GM23338 (cell line): ENCODE measurements at regions not wholly inside any gene's neighbourhood (a gene's known extent, or its start where the extent isn't known, plus 50 kb on each side); places are given as distances from the start of the nearest gene placed in this dataset.

Experiments
- ATAC-seq: fragments of 200-7000 bp; cut with Tn5 transposase; 3 replicates; pipeline ENCODE4 v1.9.1; 2020
- DNase-seq: peaks from one replicate; pipeline ENCODE4 v3.0.0-alpha.2; 2015; ENCODE audit warnings: low spot score
- H2AFZ ChIP-seq: fragments of 200-600 bp; sonication (generic); 2 replicates; pipeline ENCODE4 v1.8.0; 2016; ENCODE audit warnings: antibody characterized with exemption, mild to moderate bottlenecking, moderate library complexity
- H3F3A ChIP-seq: fragments of 200-600 bp; sonication (generic); replicated peaks from 2 replicates; pipeline ENCODE4 v1.8.0; 2017; ENCODE audit warnings: antibody characterized with exemption, mixed run types, low read depth
- H3K27ac ChIP-seq: fragments of 200-600 bp; sonication (generic); 2 replicates; pipeline ENCODE4 v1.6.1; 2016; ENCODE audit warnings: low read depth
- H3K27me3 ChIP-seq: fragments of 200-600 bp; sonication (generic); 2 replicates; pipeline ENCODE4 v1.8.0; 2016; ENCODE audit warnings: mild to moderate bottlenecking, mixed run types, moderate library complexity; ENCODE audit not compliant: insufficient read depth
- H3K36me3 ChIP-seq: fragments of 200-600 bp; sonication (generic); 2 replicates; pipeline ENCODE4 v1.8.0; 2016; ENCODE audit warnings: mild to moderate bottlenecking; ENCODE audit not compliant: insufficient read depth
- H3K4me1 ChIP-seq: fragments of 200-600 bp; sonication (generic); 2 replicates; pipeline ENCODE4 v1.8.0; 2016; ENCODE audit warnings: mild to moderate bottlenecking, moderate library complexity; ENCODE audit not compliant: insufficient read depth
- H3K4me2 ChIP-seq: fragments of 200-600 bp; sonication (generic); 2 replicates; pipeline ENCODE4 v1.7.1; 2017; ENCODE audit warnings: mixed run types
- H3K4me3 ChIP-seq: fragments of 200-600 bp; sonication (generic); 2 replicates; pipeline ENCODE4 v1.6.1; 2016; ENCODE audit warnings: mixed run types
- H3K79me2 ChIP-seq: fragments of 200-600 bp; sonication (generic); replicated peaks from 2 replicates; pipeline ENCODE4 v1.8.0; 2017; ENCODE audit warnings: mild to moderate bottlenecking; ENCODE audit not compliant: insufficient read depth
- H3K9me2 ChIP-seq: fragments of 200-600 bp; sonication (generic); 2 replicates; pipeline ENCODE4 v1.8.0; 2017; ENCODE audit not compliant: insufficient read depth
- H4K20me1 ChIP-seq: fragments of 200-600 bp; sonication (generic); replicated peaks from 2 replicates; pipeline ENCODE4 v1.8.0; 2017; ENCODE audit warnings: mild to moderate bottlenecking; ENCODE audit not compliant: insufficient read depth
- H3K27ac Mint-ChIP-seq: 2 replicates; pipeline ENCODE4 v1.8.0; 2020; ENCODE audit warnings: inconsistent platforms, mild to moderate bottlenecking, moderate library complexity, mixed read lengths
- H3K27me3 Mint-ChIP-seq: 3 replicates; pipeline ENCODE4 v1.8.0; 2022; ENCODE audit warnings: low read depth, mild to moderate bottlenecking, moderate library complexity, mixed read lengths, inconsistent platforms; ENCODE audit not compliant: insufficient read depth, poor library complexity
- H3K36me3 Mint-ChIP-seq: 3 replicates; pipeline ENCODE4 v1.8.0; 2021; ENCODE audit warnings: low read depth, mild to moderate bottlenecking, inconsistent platforms, moderate library complexity, mixed read lengths
- H3K4me1 Mint-ChIP-seq: 3 replicates; pipeline ENCODE4 v1.8.0; 2020; ENCODE audit warnings: mild to moderate bottlenecking, inconsistent platforms, mixed read lengths
- H3K4me3 Mint-ChIP-seq: 3 replicates; pipeline ENCODE4 v1.8.0; 2021; ENCODE audit warnings: moderate library complexity, mild to moderate bottlenecking, inconsistent platforms, mixed read lengths
- H3K9me3 Mint-ChIP-seq: 3 replicates; pipeline ENCODE4 v1.8.0; 2020; ENCODE audit warnings: moderate library complexity, mild to moderate bottlenecking, inconsistent platforms, mixed read lengths
- CREB1 ChIP-seq: fragments of 250-450 bp; sonication (Bioruptor Pico); IDR thresholded peaks from 2 replicates; pipeline ENCODE4 v1.5.0; 2020; ENCODE audit warnings: low read depth, mild to moderate bottlenecking, moderate library complexity
- EZH2 ChIP-seq: fragments of 200-600 bp; sonication (generic); IDR thresholded peaks from one replicate; pipeline ENCODE4 v1.8.0; 2017; ENCODE audit warnings: antibody characterized with exemption, mild to moderate bottlenecking, low read depth; ENCODE audit not compliant: unreplicated experiment
- EZH2phosphoT487 ChIP-seq: fragments of 200-600 bp; sonication (generic); IDR thresholded peaks from one replicate; pipeline ENCODE4 v1.8.1; 2018; ENCODE audit warnings: antibody characterized with exemption; ENCODE audit not compliant: unreplicated experiment
- JUNB ChIP-seq: IDR thresholded peaks from one replicate; pipeline ENCODE4 v1.6.1; 2016; ENCODE audit warnings: antibody characterized with exemption; ENCODE audit not compliant: unreplicated experiment
- NANOG ChIP-seq: IDR thresholded peaks from 2 replicates; pipeline ENCODE4 v1.6.1; 2016; ENCODE audit warnings: antibody characterized with exemption, borderline replicate concordance
- POLR2AphosphoS5 ChIP-seq: IDR thresholded peaks from 2 replicates; pipeline ENCODE4 v1.6.1; 2016; ENCODE audit warnings: antibody characterized with exemption, low read depth
- STAT1 ChIP-seq: IDR thresholded peaks from one replicate; pipeline ENCODE4 v1.6.1; 2016; ENCODE audit warnings: antibody characterized with exemption; ENCODE audit not compliant: unreplicated experiment
- ZNF114 ChIP-seq: fragments of 250-450 bp; sonication (Bioruptor Pico); IDR thresholded peaks from 2 replicates; pipeline ENCODE4 v1.5.0; 2020; ENCODE audit warnings: mild to moderate bottlenecking, moderate library complexity
- ZNF331 ChIP-seq: fragments of 250-450 bp; sonication (Bioruptor Pico); IDR thresholded peaks from 2 replicates; pipeline ENCODE4 v1.5.0; 2020; ENCODE audit warnings: low read depth, mild to moderate bottlenecking, moderate library complexity
- TF ChIP-seq, protein P1 (sequence below): IDR thresholded peaks from 2 replicates; pipeline ENCODE4 v1.6.1; 2016; ENCODE audit warnings: antibody characterized with exemption
- TF ChIP-seq, protein P2 (sequence below), 2 experiments: fragments of 200-600 bp in 1 of 2; sonication (generic) in 1 of 2; conservative IDR thresholded peaks; 2 replicates each; pipeline versions ENCODE4 v1.5.1 to v1.6.1; 2016 to 2017; ENCODE audit warnings: antibody characterized with exemption in 2 of 2, low read depth in 2 of 2, mild to moderate bottlenecking in 2 of 2, moderate library complexity in 1 of 2
- TF ChIP-seq, protein P3 (sequence below): IDR thresholded peaks from one replicate; pipeline ENCODE4 v1.6.1; 2018; ENCODE audit warnings: antibody characterized with exemption; ENCODE audit not compliant: unreplicated experiment
- TF ChIP-seq, protein P4 (sequence below): fragments of 250-450 bp; sonication (Bioruptor Pico); IDR thresholded peaks from 2 replicates; pipeline ENCODE4 v1.5.0; 2020; ENCODE audit warnings: mild to moderate bottlenecking, moderate library complexity

DNA sequence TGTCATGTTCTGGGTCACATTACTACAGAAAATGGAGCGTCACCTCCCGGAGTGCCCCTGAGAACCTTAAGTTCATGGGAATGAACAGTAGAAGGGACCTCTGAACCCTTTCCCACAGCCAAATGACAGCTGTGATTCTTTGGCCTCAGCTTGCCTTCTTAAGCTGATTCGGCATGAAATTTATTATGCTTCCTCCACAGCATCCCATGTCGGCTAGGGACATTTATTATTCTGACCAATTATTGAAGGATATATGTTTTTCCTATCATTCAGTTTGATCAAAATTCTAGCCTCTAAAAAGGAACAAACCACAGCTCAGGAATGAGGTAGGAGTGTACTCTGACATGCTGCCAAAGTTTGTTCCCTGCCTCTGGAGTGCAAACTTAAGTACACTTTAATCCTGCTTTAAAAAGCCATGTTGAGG lies 440.6 kb downstream of the CETN3 start:
- Histone ChIP-seq H3K36me3 (no peaks in the 10 kb centered on the region), H3K4me1 (no peaks in the 10 kb centered on the region), H3K9me2 (no peaks in the 10 kb centered on the region), H2AFZ (no peak overlapping the region), H3F3A (no peaks in the 10 kb centered on the region), H4K20me1 (no peaks in the 10 kb centered on the region), H3K27me3 (no peaks in the 10 kb centered on the region), H3K4me2 (no peak overlapping the region), H3K4me3 (no peak overlapping the region), H3K27ac (no peak overlapping the region), H3K79me2 (no peaks in the 10 kb centered on the region)
- ATAC-seq (no peak), DNase-seq (no peak)
- Mint-ChIP-seq H3K27ac (no peak overlapping the region; the same call in 1 of the 2 replicates), H3K4me1 (no peaks in the 10 kb centered on the region), H3K9me3 (no peaks in the 10 kb centered on the region), H3K36me3 (no peaks in the 10 kb centered on the region), H3K27me3 (no peaks in the 10 kb centered on the region), H3K4me3 (no peak overlapping the region)
- TF ChIP-seq, protein P1, sequence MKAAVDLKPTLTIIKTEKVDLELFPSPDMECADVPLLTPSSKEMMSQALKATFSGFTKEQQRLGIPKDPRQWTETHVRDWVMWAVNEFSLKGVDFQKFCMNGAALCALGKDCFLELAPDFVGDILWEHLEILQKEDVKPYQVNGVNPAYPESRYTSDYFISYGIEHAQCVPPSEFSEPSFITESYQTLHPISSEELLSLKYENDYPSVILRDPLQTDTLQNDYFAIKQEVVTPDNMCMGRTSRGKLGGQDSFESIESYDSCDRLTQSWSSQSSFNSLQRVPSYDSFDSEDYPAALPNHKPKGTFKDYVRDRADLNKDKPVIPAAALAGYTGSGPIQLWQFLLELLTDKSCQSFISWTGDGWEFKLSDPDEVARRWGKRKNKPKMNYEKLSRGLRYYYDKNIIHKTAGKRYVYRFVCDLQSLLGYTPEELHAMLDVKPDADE, result no peak
- no peak for TF ChIP-seq CREB1 (CRISPR knock-in tag)
- no peak for TF ChIP-seq NANOG
- TF ChIP-seq, protein P2, sequence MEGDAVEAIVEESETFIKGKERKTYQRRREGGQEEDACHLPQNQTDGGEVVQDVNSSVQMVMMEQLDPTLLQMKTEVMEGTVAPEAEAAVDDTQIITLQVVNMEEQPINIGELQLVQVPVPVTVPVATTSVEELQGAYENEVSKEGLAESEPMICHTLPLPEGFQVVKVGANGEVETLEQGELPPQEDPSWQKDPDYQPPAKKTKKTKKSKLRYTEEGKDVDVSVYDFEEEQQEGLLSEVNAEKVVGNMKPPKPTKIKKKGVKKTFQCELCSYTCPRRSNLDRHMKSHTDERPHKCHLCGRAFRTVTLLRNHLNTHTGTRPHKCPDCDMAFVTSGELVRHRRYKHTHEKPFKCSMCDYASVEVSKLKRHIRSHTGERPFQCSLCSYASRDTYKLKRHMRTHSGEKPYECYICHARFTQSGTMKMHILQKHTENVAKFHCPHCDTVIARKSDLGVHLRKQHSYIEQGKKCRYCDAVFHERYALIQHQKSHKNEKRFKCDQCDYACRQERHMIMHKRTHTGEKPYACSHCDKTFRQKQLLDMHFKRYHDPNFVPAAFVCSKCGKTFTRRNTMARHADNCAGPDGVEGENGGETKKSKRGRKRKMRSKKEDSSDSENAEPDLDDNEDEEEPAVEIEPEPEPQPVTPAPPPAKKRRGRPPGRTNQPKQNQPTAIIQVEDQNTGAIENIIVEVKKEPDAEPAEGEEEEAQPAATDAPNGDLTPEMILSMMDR (conservative IDR thresholded peaks at IDR 0.05; ENCODE audit: low read depth in 2 of 2), result no peak
- no peak for TF ChIP-seq JUNB
- TF ChIP-seq ZNF114, result no peak
- TF ChIP-seq, protein P3, sequence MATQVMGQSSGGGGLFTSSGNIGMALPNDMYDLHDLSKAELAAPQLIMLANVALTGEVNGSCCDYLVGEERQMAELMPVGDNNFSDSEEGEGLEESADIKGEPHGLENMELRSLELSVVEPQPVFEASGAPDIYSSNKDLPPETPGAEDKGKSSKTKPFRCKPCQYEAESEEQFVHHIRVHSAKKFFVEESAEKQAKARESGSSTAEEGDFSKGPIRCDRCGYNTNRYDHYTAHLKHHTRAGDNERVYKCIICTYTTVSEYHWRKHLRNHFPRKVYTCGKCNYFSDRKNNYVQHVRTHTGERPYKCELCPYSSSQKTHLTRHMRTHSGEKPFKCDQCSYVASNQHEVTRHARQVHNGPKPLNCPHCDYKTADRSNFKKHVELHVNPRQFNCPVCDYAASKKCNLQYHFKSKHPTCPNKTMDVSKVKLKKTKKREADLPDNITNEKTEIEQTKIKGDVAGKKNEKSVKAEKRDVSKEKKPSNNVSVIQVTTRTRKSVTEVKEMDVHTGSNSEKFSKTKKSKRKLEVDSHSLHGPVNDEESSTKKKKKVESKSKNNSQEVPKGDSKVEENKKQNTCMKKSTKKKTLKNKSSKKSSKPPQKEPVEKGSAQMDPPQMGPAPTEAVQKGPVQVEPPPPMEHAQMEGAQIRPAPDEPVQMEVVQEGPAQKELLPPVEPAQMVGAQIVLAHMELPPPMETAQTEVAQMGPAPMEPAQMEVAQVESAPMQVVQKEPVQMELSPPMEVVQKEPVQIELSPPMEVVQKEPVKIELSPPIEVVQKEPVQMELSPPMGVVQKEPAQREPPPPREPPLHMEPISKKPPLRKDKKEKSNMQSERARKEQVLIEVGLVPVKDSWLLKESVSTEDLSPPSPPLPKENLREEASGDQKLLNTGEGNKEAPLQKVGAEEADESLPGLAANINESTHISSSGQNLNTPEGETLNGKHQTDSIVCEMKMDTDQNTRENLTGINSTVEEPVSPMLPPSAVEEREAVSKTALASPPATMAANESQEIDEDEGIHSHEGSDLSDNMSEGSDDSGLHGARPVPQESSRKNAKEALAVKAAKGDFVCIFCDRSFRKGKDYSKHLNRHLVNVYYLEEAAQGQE, result no peak
- TF ChIP-seq, protein P4, sequence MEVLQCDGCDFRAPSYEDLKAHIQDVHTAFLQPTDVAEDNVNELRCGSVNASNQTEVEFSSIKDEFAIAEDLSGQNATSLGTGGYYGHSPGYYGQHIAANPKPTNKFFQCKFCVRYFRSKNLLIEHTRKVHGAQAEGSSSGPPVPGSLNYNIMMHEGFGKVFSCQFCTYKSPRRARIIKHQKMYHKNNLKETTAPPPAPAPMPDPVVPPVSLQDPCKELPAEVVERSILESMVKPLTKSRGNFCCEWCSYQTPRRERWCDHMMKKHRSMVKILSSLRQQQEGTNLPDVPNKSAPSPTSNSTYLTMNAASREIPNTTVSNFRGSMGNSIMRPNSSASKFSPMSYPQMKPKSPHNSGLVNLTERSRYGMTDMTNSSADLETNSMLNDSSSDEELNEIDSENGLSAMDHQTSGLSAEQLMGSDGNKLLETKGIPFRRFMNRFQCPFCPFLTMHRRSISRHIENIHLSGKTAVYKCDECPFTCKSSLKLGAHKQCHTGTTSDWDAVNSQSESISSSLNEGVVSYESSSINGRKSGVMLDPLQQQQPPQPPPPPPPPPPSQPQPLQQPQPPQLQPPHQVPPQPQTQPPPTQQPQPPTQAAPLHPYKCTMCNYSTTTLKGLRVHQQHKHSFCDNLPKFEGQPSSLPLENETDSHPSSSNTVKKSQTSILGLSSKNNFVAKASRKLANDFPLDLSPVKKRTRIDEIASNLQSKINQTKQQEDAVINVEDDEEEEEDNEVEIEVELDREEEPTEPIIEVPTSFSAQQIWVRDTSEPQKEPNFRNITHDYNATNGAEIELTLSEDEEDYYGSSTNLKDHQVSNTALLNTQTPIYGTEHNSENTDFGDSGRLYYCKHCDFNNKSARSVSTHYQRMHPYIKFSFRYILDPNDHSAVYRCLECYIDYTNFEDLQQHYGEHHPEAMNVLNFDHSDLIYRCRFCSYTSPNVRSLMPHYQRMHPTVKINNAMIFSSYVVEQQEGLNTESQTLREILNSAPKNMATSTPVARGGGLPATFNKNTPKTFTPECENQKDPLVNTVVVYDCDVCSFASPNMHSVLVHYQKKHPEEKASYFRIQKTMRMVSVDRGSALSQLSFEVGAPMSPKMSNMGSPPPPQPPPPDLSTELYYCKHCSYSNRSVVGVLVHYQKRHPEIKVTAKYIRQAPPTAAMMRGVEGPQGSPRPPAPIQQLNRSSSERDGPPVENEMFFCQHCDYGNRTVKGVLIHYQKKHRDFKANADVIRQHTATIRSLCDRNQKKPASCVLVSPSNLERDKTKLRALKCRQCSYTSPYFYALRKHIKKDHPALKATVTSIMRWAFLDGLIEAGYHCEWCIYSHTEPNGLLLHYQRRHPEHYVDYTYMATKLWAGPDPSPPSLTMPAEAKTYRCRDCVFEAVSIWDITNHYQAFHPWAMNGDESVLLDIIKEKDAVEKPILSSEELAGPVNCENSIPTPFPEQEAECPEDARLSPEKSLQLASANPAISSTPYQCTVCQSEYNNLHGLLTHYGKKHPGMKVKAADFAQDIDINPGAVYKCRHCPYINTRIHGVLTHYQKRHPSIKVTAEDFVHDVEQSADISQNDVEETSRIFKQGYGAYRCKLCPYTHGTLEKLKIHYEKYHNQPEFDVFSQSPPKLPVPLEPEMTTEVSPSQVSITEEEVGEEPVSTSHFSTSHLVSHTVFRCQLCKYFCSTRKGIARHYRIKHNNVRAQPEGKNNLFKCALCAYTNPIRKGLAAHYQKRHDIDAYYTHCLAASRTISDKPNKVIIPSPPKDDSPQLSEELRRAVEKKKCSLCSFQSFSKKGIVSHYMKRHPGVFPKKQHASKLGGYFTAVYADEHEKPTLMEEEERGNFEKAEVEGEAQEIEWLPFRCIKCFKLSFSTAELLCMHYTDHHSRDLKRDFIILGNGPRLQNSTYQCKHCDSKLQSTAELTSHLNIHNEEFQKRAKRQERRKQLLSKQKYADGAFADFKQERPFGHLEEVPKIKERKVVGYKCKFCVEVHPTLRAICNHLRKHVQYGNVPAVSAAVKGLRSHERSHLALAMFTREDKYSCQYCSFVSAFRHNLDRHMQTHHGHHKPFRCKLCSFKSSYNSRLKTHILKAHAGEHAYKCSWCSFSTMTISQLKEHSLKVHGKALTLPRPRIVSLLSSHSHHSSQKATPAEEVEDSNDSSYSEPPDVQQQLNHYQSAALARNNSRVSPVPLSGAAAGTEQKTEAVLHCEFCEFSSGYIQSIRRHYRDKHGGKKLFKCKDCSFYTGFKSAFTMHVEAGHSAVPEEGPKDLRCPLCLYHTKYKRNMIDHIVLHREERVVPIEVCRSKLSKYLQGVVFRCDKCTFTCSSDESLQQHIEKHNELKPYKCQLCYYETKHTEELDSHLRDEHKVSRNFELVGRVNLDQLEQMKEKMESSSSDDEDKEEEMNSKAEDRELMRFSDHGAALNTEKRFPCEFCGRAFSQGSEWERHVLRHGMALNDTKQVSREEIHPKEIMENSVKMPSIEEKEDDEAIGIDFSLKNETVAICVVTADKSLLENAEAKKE (CRISPR knock-in tag), result no peak
- TF ChIP-seq POLR2AphosphoS5, result no peak
- TF ChIP-seq EZH2phosphoT487, result no peak
- no peak for TF ChIP-seq STAT1
- TF ChIP-seq ZNF331 (CRISPR knock-in tag), result no peak
- no peak for TF ChIP-seq EZH2
